SU-DHL-6 (cell line): ENCODE measurements at regions not wholly inside any gene's neighbourhood (a gene's known extent, or its start where the extent isn't known, plus 50 kb on each side); places are given as distances from the start of the nearest gene placed in this dataset.

Experiments
- H2AFZ ChIP-seq: fragments of 200-600 bp; sonication (generic); 2 replicates; pipeline ENCODE4 v1.6.1; 2014; ENCODE audit warnings: low read depth, mild to moderate bottlenecking, moderate library complexity, mixed read lengths, antibody characterized with exemption, low read length; ENCODE audit not compliant: severe bottlenecking
- H3F3A ChIP-seq: fragments of 200-600 bp; shearing (Covaris generic); 2 replicates; pipeline ENCODE4 v1.6.0; 2016; ENCODE audit warnings: antibody characterized with exemption, mild to moderate bottlenecking; ENCODE audit not compliant: insufficient read depth
- H3K27ac ChIP-seq: fragments of 200-600 bp; sonication (generic); 2 replicates; pipeline ENCODE4 v1.5.1; 2016; ENCODE audit warnings: low read depth, mild to moderate bottlenecking, low read length, moderate library complexity, mixed read lengths
- H3K27me3 ChIP-seq: fragments of 200-600 bp; sonication (generic), shearing (Covaris generic); 2 replicates; pipeline ENCODE4 v1.6.0; 2014; ENCODE audit warnings: mild to moderate bottlenecking, low read length
- H3K36me3 ChIP-seq: fragments of 200-600 bp; sonication (generic); 2 replicates; pipeline ENCODE4 v1.6.1; 2014; ENCODE audit warnings: mild to moderate bottlenecking, low read length, mixed read lengths
- H3K4me2 ChIP-seq: fragments of 300-600, 200-600 bp; shearing (Covaris generic), sonication (generic); 2 replicates; pipeline ENCODE4 v1.6.0; 2014; ENCODE audit warnings: low read length, low read depth, mild to moderate bottlenecking; ENCODE audit not compliant: poor library complexity, severe bottlenecking
- H3K4me3 ChIP-seq: fragments of 200-600 bp; sonication (generic); 2 replicates; pipeline ENCODE4 v1.5.1; 2014; ENCODE audit warnings: antibody characterized with exemption, low read length, mild to moderate bottlenecking, mixed read lengths; ENCODE audit not compliant: insufficient read depth, poor library complexity, severe bottlenecking
- H3K79me2 ChIP-seq: fragments of 200-600 bp; sonication (generic); 2 replicates; pipeline ENCODE4 v1.6.1; 2014; ENCODE audit warnings: mild to moderate bottlenecking, low read length, moderate library complexity; ENCODE audit not compliant: insufficient read depth
- H3K9ac ChIP-seq: fragments of 200-600 bp; sonication (generic); 2 replicates; pipeline ENCODE4 v1.7.0; 2014; ENCODE audit warnings: mild to moderate bottlenecking, low read length
- H3K9me2 ChIP-seq: fragments of 200-600 bp; sonication (generic); replicated peaks from 2 replicates; pipeline ENCODE4 v1.6.1; 2014; ENCODE audit warnings: low read length; ENCODE audit not compliant: insufficient read depth
- H3K9me3 ChIP-seq: fragments of 200-600 bp; sonication (generic); 2 replicates; pipeline ENCODE4 v1.6.1; 2014; ENCODE audit warnings: low read length, mixed read lengths; ENCODE audit not compliant: insufficient read depth
- H4K20me1 ChIP-seq: fragments of 200-600 bp; sonication (generic); 2 replicates; pipeline ENCODE4 v1.6.1; 2014; ENCODE audit warnings: low read depth, mild to moderate bottlenecking, antibody characterized with exemption, low read length, moderate library complexity, mixed read lengths
- CTCF ChIP-seq: fragments of 200-600 bp; sonication (generic); IDR thresholded peaks from one replicate; pipeline ENCODE4 v1.5.1; 2017; ENCODE audit warnings: antibody characterized with exemption, mild to moderate bottlenecking, low read length, moderate library complexity; ENCODE audit not compliant: insufficient read depth, poor library complexity, severe bottlenecking
- EZH2phosphoT487 ChIP-seq: fragments of 200-600 bp; sonication (generic), shearing (Covaris generic); conservative IDR thresholded peaks from 2 replicates; pipeline ENCODE4 v1.6.1; 2018; ENCODE audit warnings: mild to moderate bottlenecking, antibody characterized with exemption, low read length, moderate library complexity, mixed read lengths

- no peak overlapping the region for H3K9ac ChIP-seq
- no peak overlapping the region for H3K4me3 ChIP-seq
- no peak overlapping the region for H2AFZ ChIP-seq
- H3F3A ChIP-seq, result no peaks in the 10 kb centered on the region
- H3K9me2 ChIP-seq, result no peaks in the 10 kb centered on the region
- no peak overlapping the region for H3K27ac ChIP-seq
- H4K20me1 ChIP-seq, result no peaks in the 10 kb centered on the region
- no peak overlapping the region for H3K4me2 ChIP-seq
- no peaks in the 10 kb centered on the region for H3K36me3 ChIP-seq
- H3K9me3 ChIP-seq, result no peaks in the 10 kb centered on the region
- no peaks in the 10 kb centered on the region for H3K79me2 ChIP-seq
- TF ChIP-seq EZH2phosphoT487, result no peak
- TF ChIP-seq CTCF, result no peak
- no peaks in the 10 kb centered on the region for H3K27me3 ChIP-seq
Observed at GRCh38 chr1:29542548-29542947, 306.2 kb downstream of the PTPRU start.

GRCh38 chr1:29541631-29542030 is 305.3 kb downstream of the PTPRU start:
- Histone ChIP-seq H3K36me3 (no peaks in the 10 kb centered on the region), H3K27ac (no peak overlapping the region), H4K20me1 (no peaks in the 10 kb centered on the region), H3K4me3 (no peak overlapping the region), H3K9me2 (no peaks in the 10 kb centered on the region), H3F3A (no peaks in the 10 kb centered on the region), H3K9ac (no peak overlapping the region), H3K79me2 (no peaks in the 10 kb centered on the region), H2AFZ (no peak overlapping the region), H3K9me3 (no peaks in the 10 kb centered on the region), H3K27me3 (no peaks in the 10 kb centered on the region), H3K4me2 (no peak overlapping the region)
- TF ChIP-seq CTCF (no peak), EZH2phosphoT487 (no peak)

GRCh38 chr1:29540801-29541357 is 304.6 kb downstream of the PTPRU start:
- Histone ChIP-seq H3K4me2 (no peak overlapping the region), H3K9me3 (no peaks in the 10 kb centered on the region), H3K36me3 (no peaks in the 10 kb centered on the region), H4K20me1 (no peaks in the 10 kb centered on the region), H3K4me3 (no peak overlapping the region), H3F3A (no peaks in the 10 kb centered on the region), H3K79me2 (no peaks in the 10 kb centered on the region), H3K9me2 (no peaks in the 10 kb centered on the region), H2AFZ (no peak overlapping the region), H3K9ac (no peak overlapping the region), H3K27ac (no peak overlapping the region), H3K27me3 (no peaks in the 10 kb centered on the region)
- no peak for TF ChIP-seq CTCF
- TF ChIP-seq EZH2phosphoT487, result no peak
